ENCODE measurements at regions not wholly inside any gene's neighbourhood (a gene's known extent, or its start where the extent isn't known, plus 50 kb on each side); places are given as distances from the start of the nearest gene placed in this dataset.

DNA sequence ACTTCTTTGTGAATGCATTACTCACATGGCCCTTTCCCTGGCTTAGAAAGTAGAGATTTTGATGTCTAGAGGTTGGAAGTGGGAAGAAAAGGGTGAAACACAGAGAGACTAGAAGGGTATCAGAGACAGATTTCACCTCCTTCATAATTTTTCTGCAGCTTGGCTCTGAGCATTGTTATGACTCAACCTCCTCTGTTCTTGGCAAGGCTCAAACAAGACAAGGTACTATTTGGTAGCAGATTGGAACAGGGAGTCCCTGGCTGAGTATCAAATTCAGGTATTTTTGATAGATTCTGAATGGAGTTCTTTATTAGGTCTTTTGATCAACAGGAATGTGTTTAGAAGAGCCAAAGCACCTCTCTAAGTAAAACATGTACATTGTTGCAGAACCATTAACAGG, 146.3 kb upstream of the CHRDL1 start:
- TF ChIP-seq, protein P1, sequence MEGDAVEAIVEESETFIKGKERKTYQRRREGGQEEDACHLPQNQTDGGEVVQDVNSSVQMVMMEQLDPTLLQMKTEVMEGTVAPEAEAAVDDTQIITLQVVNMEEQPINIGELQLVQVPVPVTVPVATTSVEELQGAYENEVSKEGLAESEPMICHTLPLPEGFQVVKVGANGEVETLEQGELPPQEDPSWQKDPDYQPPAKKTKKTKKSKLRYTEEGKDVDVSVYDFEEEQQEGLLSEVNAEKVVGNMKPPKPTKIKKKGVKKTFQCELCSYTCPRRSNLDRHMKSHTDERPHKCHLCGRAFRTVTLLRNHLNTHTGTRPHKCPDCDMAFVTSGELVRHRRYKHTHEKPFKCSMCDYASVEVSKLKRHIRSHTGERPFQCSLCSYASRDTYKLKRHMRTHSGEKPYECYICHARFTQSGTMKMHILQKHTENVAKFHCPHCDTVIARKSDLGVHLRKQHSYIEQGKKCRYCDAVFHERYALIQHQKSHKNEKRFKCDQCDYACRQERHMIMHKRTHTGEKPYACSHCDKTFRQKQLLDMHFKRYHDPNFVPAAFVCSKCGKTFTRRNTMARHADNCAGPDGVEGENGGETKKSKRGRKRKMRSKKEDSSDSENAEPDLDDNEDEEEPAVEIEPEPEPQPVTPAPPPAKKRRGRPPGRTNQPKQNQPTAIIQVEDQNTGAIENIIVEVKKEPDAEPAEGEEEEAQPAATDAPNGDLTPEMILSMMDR (IDR thresholded peaks at IDR 0.05) = no peak
- no peak for TF ChIP-seq POLR2A (IDR thresholded peaks at IDR 0.05)

Measured in ovary (tissue), 3 donors.